ENCODE measurements at regions not wholly inside any gene's neighbourhood (a gene's known extent, or its start where the extent isn't known, plus 50 kb on each side); places are given as distances from the start of the nearest gene placed in this dataset.

DNA sequence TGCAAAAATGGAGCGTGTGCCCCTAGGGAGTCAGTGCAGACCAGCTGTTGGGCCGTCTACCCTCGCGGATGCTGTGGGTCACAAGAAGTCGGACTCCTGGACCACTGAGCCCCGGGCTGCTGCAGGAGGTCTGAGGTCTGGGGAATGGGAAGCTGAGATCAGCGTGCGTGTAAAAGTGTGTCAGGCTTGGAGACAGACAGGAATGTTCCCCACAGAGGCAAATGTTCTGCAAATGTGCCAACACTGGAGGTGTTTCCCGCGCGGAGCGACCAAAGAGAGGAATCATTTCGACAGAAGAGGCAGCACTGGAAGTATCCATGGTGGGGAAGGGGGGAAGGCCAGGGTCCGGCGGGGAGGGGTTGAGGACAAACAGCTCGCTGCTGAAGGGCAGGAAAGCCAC lies 643.8 kb upstream of the MGMT start:
- Histone ChIP-seq H3K27me3 (ENCODE audit: control insufficient read depth, insufficient read depth, low read length) (no peaks in the 10 kb centered on the region), H3K4me3 (ENCODE audit: low read depth, low read length) (no peak overlapping the region), H3K36me3 (ENCODE audit: control insufficient read depth, insufficient read depth, low read length) (no peaks in the 10 kb centered on the region)
- DNase-seq (ENCODE audit: low read depth), result no peak
- TF ChIP-seq, protein P1, sequence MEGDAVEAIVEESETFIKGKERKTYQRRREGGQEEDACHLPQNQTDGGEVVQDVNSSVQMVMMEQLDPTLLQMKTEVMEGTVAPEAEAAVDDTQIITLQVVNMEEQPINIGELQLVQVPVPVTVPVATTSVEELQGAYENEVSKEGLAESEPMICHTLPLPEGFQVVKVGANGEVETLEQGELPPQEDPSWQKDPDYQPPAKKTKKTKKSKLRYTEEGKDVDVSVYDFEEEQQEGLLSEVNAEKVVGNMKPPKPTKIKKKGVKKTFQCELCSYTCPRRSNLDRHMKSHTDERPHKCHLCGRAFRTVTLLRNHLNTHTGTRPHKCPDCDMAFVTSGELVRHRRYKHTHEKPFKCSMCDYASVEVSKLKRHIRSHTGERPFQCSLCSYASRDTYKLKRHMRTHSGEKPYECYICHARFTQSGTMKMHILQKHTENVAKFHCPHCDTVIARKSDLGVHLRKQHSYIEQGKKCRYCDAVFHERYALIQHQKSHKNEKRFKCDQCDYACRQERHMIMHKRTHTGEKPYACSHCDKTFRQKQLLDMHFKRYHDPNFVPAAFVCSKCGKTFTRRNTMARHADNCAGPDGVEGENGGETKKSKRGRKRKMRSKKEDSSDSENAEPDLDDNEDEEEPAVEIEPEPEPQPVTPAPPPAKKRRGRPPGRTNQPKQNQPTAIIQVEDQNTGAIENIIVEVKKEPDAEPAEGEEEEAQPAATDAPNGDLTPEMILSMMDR (IDR thresholded peaks at IDR 0.05; ENCODE audit: insufficient read depth, low read length, poor library complexity, severe bottlenecking), result no peak

DNA sequence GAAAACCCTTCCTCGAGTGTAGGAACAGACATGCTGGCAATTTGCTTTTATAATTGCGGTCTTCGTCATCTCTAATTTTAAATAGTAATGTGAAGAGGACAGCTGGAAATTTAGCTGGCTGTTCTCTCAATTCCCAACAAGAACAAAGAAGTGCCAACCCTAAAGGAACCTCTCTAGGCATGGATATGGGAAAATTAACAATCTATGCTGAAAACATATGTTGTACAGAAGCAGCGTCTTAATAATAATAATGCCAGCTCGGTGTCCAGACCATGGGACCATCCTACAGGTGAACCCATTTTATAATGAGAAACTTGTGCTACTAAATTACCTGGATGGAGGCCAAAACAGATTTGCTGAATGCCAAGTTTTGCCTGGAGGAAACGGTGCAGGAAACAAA lies 641.4 kb upstream of the MGMT start:
- H3K4me3 ChIP-seq (ENCODE audit: low read depth, low read length), result no peak overlapping the region
- TF ChIP-seq, protein P1 (IDR thresholded peaks at IDR 0.05; ENCODE audit: insufficient read depth, low read length, poor library complexity, severe bottlenecking), result no peak
- no peaks in the 10 kb centered on the region for H3K27me3 ChIP-seq (ENCODE audit: control insufficient read depth, insufficient read depth, low read length)
- no peaks in the 10 kb centered on the region for H3K36me3 ChIP-seq (ENCODE audit: control insufficient read depth, insufficient read depth, low read length)
- DNase-seq (ENCODE audit: low read depth), result no peak

DNA sequence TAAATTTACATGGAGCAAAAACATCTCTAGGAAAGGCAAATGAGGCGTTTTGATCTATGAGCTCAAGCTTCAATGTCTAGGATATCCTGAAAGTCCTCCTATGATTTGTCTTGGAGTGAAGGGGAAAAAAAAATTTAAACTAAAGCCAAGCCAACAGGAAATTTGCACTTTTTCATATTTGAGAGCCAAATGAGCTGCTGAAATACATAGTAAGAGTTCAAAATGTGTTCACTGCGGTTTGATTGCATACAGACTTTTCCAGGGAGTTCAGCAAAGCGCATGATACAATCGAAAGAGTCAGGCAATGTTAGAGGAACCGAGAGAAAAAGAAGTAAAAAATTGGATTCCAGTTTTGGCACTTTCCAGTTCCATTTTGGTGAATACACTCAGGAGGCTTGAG lies 633.4 kb upstream of the MGMT start:
- Histone ChIP-seq H3K4me3 (ENCODE audit: low read depth, low read length) (no peak overlapping the region), H3K27me3 (ENCODE audit: control insufficient read depth, insufficient read depth, low read length) (no peaks in the 10 kb centered on the region), H3K36me3 (ENCODE audit: control insufficient read depth, insufficient read depth, low read length) (no peaks in the 10 kb centered on the region)
- TF ChIP-seq, protein P1 (IDR thresholded peaks at IDR 0.05; ENCODE audit: insufficient read depth, low read length, poor library complexity, severe bottlenecking), result no peak
- DNase-seq (ENCODE audit: low read depth), result no peak

DNA sequence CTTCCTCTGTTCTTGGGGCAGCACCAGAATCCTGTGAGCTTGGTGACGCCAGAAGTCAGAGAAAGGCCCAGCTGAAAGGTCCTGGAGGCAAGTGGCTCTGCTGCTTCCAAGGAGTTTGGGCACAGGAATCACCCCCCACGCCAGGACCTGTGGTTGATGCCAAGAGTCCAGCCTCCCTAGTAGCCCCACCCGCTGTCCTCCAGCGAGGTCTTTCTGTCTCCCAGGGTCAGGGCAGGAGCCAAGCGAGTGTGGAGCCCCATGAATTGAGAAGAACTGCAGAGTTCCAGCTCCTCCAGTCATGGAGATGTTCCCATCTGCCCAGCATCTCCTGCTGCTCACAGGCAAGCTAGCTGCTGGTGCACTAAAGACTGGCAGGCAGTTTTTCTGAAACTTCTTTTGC lies 631.7 kb upstream of the MGMT start:
- TF ChIP-seq, protein P1 (IDR thresholded peaks at IDR 0.05; ENCODE audit: insufficient read depth, low read length, poor library complexity, severe bottlenecking), result no peak

DNA sequence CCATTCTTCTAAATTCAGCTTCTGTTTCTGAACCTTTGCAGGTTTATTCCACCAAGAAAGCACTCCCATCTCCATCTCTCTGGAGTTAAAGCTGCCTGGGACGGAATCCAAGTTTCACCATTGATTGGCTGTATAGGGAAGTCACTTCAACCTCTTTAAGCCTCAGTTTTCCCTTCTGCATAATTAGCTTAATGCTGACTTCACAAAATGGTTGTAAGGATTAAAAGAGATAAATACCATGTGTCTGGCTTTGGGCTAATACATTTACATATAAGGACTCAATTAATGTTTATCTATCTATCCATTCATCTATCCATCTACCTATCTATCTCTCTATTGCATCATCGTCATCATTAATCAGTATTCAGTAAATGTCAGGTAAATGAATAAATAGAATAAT lies 629.6 kb upstream of the MGMT start:
- no peaks in the 10 kb centered on the region for H3K36me3 ChIP-seq (ENCODE audit: control insufficient read depth, insufficient read depth, low read length)
- DNase-seq (ENCODE audit: low read depth), result no peak
- H3K27me3 ChIP-seq (ENCODE audit: control insufficient read depth, insufficient read depth, low read length), result no peaks in the 10 kb centered on the region
- no peak overlapping the region for H3K4me3 ChIP-seq (ENCODE audit: low read depth, low read length)
- TF ChIP-seq, protein P1 (IDR thresholded peaks at IDR 0.05; ENCODE audit: insufficient read depth, low read length, poor library complexity, severe bottlenecking), result no peak

More for the DNA sequence above, 631.7 kb upstream of the MGMT start:
- Histone ChIP-seq H3K4me3 (ENCODE audit: low read depth, low read length) (no peak overlapping the region), H3K36me3 (ENCODE audit: control insufficient read depth, insufficient read depth, low read length) (no peaks in the 10 kb centered on the region), H3K27me3 (ENCODE audit: control insufficient read depth, insufficient read depth, low read length) (no peaks in the 10 kb centered on the region)
- no peak for DNase-seq (ENCODE audit: low read depth)

DNA sequence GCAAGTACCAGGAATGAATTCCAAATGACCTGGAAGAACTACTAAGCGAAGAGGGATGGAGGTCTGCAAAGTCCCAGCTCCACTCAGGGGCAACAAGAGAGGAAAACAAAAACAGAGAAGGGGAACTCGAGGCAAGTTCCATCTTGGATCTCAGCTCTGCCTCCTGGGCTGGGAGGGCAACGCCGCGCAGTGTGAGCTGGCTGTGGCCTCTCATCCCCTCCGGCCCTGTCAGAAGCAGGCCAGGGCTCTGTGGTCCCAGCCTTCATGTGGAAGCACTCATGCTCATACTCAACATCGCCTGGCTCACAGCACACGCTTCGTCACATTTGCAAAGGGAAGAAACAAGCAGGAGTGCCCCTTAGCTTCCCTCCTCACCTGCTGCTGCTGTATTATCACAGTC lies 627.9 kb upstream of the MGMT start:
- Histone ChIP-seq H3K36me3 (ENCODE audit: control insufficient read depth, insufficient read depth, low read length) (no peaks in the 10 kb centered on the region), H3K27me3 (ENCODE audit: control insufficient read depth, insufficient read depth, low read length) (no peaks in the 10 kb centered on the region), H3K4me3 (ENCODE audit: low read depth, low read length) (no peak overlapping the region)
- DNase-seq (ENCODE audit: low read depth), result no peak
- TF ChIP-seq, protein P1 (IDR thresholded peaks at IDR 0.05; ENCODE audit: insufficient read depth, low read length, poor library complexity, severe bottlenecking), result no peak

All from kidney epithelial cell (primary cell).